PC-3 (cell line): ENCODE measurements at regions not wholly inside any gene's neighbourhood (a gene's known extent, or its start where the extent isn't known, plus 50 kb on each side); places are given as distances from the start of the nearest gene placed in this dataset.
"Not testable (repeated sequence)": the region's sequence is repeated elsewhere in the genome, so short reads cannot be mapped to it uniquely, and the experiment has no call there.

ENCODE experiments used
- EZH2 ChIP-seq: fragments of 300-600 bp; sonication (generic); IDR thresholded peaks from one replicate; pipeline ENCODE4 v1.6.1; 2017; ENCODE audit warnings: antibody characterized with exemption, mild to moderate bottlenecking, low read length; ENCODE audit not compliant: unreplicated experiment
- TF ChIP-seq, protein P1 (sequence below): fragments of 300-600 bp; sonication (generic); conservative IDR thresholded peaks from 2 replicates; pipeline ENCODE4 v1.5.1; 2017; ENCODE audit warnings: antibody characterized with exemption, low read depth, mild to moderate bottlenecking, low read length

DNA sequence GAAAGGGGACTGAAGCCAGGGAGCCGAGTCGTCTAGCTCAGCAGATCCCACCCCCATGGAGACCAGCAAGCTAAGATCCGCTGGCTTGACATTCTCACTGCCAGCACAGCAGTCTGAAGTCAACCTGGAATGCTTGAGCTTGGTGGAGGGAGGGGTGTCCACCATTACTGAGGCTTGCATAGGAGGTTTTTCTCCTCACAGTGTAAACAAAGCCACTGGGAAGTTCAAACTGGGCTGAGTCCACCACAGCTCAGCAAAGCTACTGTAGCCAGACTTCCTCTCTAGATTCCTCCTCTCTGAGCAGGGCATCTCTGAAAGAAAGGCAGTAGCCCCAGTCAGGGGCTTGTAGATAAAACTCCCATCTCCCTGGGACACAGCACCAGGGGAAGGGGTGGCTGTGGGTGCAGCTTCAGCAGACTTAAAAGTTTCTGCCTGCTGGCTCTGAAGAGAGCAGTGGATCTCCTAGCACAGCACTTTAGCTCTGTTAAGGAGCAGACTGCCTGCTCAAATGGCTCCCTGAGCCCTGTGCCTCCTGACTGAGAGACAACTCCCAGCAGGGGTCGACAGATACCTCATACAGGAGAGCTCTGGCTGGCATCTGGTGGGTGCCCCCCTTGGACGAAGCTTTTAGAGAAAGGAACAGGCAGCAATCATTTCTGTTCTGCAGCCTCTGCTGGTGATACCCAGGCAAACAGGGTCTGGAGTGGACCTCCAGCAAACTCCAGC, 942.0 kb upstream of the ROBO1 start:
- TF ChIP-seq, protein P1, sequence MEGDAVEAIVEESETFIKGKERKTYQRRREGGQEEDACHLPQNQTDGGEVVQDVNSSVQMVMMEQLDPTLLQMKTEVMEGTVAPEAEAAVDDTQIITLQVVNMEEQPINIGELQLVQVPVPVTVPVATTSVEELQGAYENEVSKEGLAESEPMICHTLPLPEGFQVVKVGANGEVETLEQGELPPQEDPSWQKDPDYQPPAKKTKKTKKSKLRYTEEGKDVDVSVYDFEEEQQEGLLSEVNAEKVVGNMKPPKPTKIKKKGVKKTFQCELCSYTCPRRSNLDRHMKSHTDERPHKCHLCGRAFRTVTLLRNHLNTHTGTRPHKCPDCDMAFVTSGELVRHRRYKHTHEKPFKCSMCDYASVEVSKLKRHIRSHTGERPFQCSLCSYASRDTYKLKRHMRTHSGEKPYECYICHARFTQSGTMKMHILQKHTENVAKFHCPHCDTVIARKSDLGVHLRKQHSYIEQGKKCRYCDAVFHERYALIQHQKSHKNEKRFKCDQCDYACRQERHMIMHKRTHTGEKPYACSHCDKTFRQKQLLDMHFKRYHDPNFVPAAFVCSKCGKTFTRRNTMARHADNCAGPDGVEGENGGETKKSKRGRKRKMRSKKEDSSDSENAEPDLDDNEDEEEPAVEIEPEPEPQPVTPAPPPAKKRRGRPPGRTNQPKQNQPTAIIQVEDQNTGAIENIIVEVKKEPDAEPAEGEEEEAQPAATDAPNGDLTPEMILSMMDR, result not testable (repeated sequence)
- not testable (repeated sequence) for TF ChIP-seq EZH2
